Stimulated activated CD4-positive, alpha-beta T cell treated with anti-CD3 and anti-CD28 coated beads, TNF-alpha, amount 100 ng/mL, for 24 hours (primary cell): ENCODE measurements at regions not wholly inside any gene's neighbourhood (a gene's known extent, or its start where the extent isn't known, plus 50 kb on each side); places are given as distances from the start of the nearest gene placed in this dataset.

Source experiments
- DNase-seq, 3 experiments: peaks; one replicate each; pipeline ENCODE4 v3.0.0-alpha.2; 2020; ENCODE audit warnings: low read depth in 3 of 3

DNA sequence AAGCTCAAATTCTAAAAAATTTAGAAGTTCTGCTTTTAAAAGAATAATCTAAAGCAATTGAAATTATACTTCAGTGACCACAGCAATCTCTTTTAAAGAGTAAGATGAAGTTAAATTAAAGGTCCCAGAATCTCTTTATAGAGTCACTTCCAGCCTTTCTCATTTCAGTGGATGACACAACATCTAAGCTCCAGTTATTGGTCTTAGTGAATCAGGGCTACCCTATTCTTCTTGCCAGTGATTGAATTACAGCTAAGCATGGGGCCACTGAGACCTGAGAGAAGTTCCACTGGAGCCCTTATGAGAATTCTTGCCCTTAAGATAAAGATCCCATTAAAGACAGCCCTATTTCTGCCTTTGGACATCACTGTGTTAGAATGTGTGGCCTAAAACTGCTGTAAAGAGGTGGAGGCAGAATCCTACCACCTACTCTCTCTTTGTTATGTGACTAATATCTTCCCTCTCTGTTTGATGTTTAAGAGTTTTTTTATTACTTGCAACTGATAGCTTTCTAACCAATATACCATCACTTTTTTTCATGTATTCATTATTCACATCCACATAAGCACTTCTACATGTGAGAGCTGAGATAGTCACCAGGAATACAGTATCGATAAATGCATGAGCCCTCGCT is 128.6 kb downstream of the UNC5CL start:
- no peak for DNase-seq

- DNase-seq: no peak
These were observed 129.2 kb downstream of the UNC5CL start for GRCh38 chr6:40909811-40910210.

DNA sequence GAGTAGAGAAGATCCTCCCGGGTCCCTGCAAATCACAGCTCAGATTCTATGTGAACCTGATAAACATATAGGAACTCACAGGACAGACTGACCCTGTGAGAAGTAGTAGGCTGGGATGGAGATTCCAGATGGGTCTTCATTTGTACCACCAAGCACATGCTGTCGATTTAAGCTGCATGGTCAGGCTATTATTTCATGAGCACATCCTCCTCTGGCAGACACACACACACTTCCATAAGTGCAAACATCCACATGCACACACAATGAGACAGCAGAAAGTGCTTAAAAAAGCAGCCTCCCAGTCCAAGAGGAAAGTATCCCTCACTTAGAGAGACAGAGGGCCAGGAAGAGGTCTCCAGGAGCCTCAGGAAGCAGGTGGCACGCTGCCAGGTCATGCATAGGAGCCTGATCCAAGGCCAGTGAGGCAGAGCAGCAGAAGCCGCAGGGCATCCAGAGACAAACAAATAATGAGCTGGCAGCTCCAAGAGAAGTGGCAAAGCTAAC is 131.8 kb downstream of the UNC5CL start:
- no peak for DNase-seq

GRCh38 chr6:40906759-40907158 is 132.3 kb downstream of the UNC5CL start:
- DNase-seq: no peak

DNA sequence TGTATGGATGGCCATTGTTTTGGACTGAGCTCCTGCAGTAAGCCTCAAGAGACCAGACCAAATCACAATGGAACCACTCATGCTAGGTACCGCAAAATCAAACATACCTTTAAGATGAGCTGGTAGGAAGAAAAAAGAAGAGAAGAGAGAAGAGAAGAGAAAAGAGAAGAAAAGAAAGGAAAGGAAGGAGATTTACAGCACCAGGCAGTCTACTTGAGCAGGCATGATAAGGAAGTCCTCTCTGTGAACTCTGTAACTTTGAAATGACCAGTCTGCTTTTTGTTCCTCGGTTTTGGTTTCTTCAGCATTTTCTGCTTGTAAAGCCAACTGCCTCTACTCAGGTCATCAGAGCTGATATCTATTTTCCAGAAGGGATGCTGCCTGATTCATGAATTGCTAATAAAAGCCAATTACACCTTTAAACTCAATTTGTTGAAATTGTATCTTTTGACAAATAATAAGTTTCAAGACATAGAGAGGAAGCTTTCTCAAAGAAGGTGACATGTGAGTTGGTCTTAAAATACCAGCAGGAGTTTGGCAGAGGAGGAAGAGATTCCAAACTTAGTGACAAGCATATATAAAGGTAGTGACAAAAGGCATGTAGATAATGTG is 134.3 kb downstream of the UNC5CL start:
- DNase-seq: no peak

- DNase-seq: no peak
These were observed 135.6 kb downstream of the UNC5CL start for GRCh38 chr6:40903456-40903855.

GRCh38 chr6:40901322-40902055 is 137.5 kb downstream of the UNC5CL start:
- DNase-seq: no peak

GRCh38 chr6:40900791-40901190 is 138.2 kb downstream of the UNC5CL start:
- DNase-seq: no peak

DNA sequence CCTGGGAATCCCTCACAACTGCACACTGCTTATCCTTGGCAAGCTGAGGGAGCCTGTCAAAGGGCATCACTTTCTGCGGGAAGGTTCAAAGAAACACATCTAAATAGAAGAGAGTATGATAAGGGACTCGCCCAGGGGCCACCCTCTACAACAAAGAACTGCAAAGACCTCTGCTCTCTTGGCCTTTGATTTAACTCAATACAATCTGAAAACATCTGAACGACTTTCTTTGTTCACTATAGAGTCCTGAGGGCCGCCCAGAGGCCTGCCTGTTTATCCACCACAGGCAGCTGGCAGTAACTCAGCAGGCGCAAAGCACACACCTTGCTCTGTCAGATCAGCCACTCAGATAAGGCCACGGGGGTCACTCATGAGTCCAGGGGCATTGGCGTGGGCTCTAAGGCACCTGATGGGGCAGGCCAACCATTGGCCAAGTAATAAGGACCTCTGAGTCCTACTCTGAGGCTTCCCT is 139.3 kb downstream of the UNC5CL start:
- no peak for DNase-seq

GRCh38 chr6:40898073-40898472 is 140.9 kb downstream of the UNC5CL start:
- no peak for DNase-seq

GRCh38 chr6:40897390-40898003 is 141.5 kb downstream of the UNC5CL start:
- DNase-seq: no peak

- DNase-seq: no peak
These were observed 142.3 kb downstream of the UNC5CL start for GRCh38 chr6:40896696-40897095.

GRCh38 chr6:40894962-40895799 is 143.8 kb downstream of the UNC5CL start:
- DNase-seq: no peak

GRCh38 chr6:40893021-40893420 is 146.0 kb downstream of the UNC5CL start:
- no peak for DNase-seq

- no peak for DNase-seq
These were observed 146.8 kb downstream of the UNC5CL start for GRCh38 chr6:40892223-40892622.

DNA sequence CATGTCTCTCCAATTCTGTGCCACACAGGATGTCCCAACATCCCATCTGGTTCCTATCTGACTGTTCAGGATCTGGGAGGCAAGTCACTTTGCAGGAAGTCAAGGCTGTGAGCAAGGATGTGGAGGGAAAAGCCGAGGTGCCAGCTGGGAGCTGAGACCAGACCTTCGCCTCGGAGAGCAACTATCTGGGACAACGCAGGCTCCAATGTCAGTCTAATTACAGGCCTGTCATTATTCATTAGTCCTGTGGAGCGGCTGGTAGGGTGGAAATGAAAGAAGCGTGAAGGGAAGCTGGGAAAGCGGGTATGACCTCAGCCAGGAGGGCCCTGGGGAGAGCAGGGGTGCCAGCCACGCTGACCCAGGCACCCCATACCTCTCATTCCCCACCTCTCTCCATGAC is 147.3 kb downstream of the UNC5CL start:
- no peak for DNase-seq

DNA sequence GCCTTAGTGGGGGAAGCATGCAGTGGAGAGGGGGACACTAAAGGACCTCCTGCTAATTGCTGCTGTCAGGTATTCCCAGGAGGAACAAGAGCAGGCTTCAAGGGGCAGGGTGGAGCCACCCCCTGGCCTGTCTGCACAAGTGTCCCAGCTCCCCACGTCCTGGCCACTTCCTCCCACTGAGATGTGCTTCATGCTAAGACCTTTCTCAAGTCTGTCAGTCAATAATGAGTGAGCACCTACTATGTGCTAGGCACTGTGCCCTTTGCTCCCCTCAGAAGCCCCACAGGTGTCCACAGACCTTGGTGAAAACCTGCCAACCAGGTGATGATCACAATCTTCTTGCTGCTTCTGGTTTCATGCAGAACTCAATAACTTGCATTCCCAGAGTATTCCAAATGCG is 147.9 kb downstream of the UNC5CL start:
- no peak for DNase-seq

GRCh38 chr6:40889137-40889832 is 149.7 kb downstream of the UNC5CL start:
- no peak for DNase-seq

DNA sequence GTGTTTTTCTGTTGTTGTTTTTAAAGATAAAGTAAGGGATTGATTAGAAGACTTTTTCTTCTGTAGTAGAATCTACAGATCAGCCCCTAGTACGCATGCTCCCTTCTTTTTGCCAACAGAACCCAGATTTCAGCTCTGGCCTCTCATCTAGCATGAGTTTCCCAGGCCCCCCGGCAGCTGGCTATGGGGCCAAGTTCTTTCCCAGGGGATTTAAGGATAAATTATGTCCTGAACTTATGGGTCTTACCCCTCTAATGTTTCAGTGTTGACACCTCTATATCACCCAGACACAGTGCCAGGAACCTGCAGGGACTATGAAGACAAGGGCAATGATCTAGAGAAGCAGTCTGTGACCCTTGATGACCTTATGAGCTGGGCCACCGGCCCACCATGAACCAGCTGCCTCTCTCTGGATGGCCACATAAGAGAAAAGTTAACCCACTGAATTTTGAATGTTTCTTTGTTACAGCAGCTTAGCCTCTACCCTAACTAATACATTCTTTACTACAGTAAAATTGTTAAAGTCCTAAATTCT is 150.5 kb downstream of the UNC5CL start:
- DNase-seq: no peak

DNA sequence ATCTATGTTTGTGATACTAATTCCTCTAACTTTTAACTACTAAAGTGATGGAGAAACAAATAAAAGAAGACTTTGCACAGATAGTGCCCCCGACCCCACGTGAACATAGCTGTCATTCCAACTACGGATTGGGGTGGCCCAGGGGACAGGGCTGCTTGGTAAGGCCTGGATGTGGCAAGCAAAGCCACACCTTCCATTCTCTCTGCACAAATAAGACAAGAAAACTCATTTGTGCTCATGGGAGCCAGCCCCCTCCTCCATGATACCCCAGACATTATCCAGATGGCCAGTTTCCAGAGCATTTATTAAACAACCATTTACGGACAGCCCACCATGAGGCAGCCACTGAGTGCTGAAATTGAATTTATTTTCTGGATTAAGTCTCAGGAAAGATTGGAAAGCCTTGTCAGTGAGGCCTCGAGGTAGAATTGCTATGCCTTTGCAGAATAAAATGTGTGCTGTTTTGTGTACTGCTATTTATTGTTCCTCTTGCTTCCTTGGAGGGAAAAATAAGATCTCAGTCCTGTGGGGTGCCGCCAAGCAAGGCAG is 151.2 kb downstream of the UNC5CL start:
- DNase-seq: no peak
